ENCODE measurements at regions not wholly inside any gene's neighbourhood (a gene's known extent, or its start where the extent isn't known, plus 50 kb on each side); places are given as distances from the start of the nearest gene placed in this dataset.

GRCh38 chr3:194007592-194008337 is 128.2 kb upstream of the HES1 start:
- 86% methylated on average over 13 of the region's 13 CpGs; no CpG with 5 or more reads in 1 of the 2 experiments for WGBS, 2 experiments (ENCODE audit: extremely low coverage in 1 of 2, insufficient coverage in 1 of 2, insufficient read length in 1 of 2, insufficient replicate concordance in 2 of 2, low coverage in 1 of 2, low lambda C conversion rate in 2 of 2, missing lambda C conversion rate in 1 of 2)
- Histone ChIP-seq H3K36me3 (ENCODE audit: control insufficient read depth in 2 of 4, insufficient read depth in 4 of 4, low read length in 3 of 4) (no peaks in the 10 kb centered on the region), H3K9me3 (ENCODE audit: insufficient read depth in 2 of 2, low read depth in 1 of 2, low read length in 1 of 2) (no peaks in the 10 kb centered on the region), H3K79me2 (ENCODE audit: control insufficient read depth in 1 of 2, insufficient read depth in 2 of 2, low read length in 2 of 2) (no peaks in the 10 kb centered on the region), H2BK5ac (ENCODE audit: low read depth, low read length) (no peak overlapping the region), H4K20me1 (replicated peaks in 1 of 2; ENCODE audit: control insufficient read depth in 1 of 2, insufficient read depth in 2 of 2, low read length in 2 of 2) (no peaks in the 10 kb centered on the region), H3K4me1 (replicated peaks in 1 of 4; ENCODE audit: control insufficient read depth in 3 of 4, insufficient read depth in 4 of 4, low read length in 3 of 4) (peaks cover 6 to 17% (median 8%) of the 10 kb centered on the region in 4 experiments), H3K4me2 (ENCODE audit: insufficient read depth in 1 of 2, low read depth in 2 of 2, low read length in 2 of 2) (no peak overlapping the region), H3K14ac (ENCODE audit: insufficient read length) (no peak overlapping the region), H3K56ac (replicated peaks; ENCODE audit: insufficient read length, low read depth, low read length) (no peak overlapping the region), H4K5ac (ENCODE audit: insufficient read length, low read depth, low read length) (no peak overlapping the region), H2BK15ac (ENCODE audit: low read length) (no peak overlapping the region), H3K23me2 (ENCODE audit: low read depth, low read length) (no peaks in the 10 kb centered on the region; the same call in 1 of the 2 replicates), H2AFZ (ENCODE audit: low read length) (no peak overlapping the region), H3K27ac (ENCODE audit: low read depth, low read length) (no peak overlapping the region), H3K27me3 (replicated peaks in 1 of 4; ENCODE audit: control insufficient read depth in 3 of 4, extremely low read depth in 1 of 4, insufficient read depth in 3 of 4, low read length in 3 of 4) (peaks cover 0 to 8% (median 4%) of the 10 kb centered on the region in 4 experiments; a peak in 4 of 7 replicates), H4K91ac (replicated peaks; ENCODE audit: insufficient read length, low read length) (no peak overlapping the region), H3K18ac (ENCODE audit: extremely low read depth, low read length) (no peak overlapping the region), H3K23ac (ENCODE audit: insufficient read length) (no peak overlapping the region), H3K9ac (replicated peaks in 1 of 4; ENCODE audit: extremely low read depth in 1 of 4, low read depth in 3 of 4, low read length in 3 of 4) (no peak overlapping the region), H2BK120ac (replicated peaks; ENCODE audit: low read depth, low read length) (no peak overlapping the region), H4K8ac (ENCODE audit: extremely low read depth, insufficient read depth, low read length) (no peak overlapping the region), H3K4me3 (ENCODE audit: extremely low read depth in 1 of 4, insufficient read depth in 2 of 4, low read depth in 3 of 4, low read length in 4 of 4) (no peak overlapping the region), H2BK12ac (ENCODE audit: low read depth, low read length) (no peak overlapping the region), H2AK5ac (ENCODE audit: low read depth, low read length) (no peak overlapping the region), H3K79me1 (ENCODE audit: low read depth, low read length) (no peaks in the 10 kb centered on the region), H3K4ac (replicated peaks; ENCODE audit: insufficient read length, low read depth, low read length) (no peak overlapping the region), H2BK20ac (ENCODE audit: low read length) (no peak overlapping the region)
- no peak for DNase-seq (ENCODE audit: low read depth in 1 of 2, low spot score in 2 of 2)
- ChIA-PET POLR2A (ENCODE audit: partially characterized antibody) (no interaction called here), CTCF (ENCODE audit: partially characterized antibody) (interaction anchor here (1.2 to 1.9 kb wide), 4 partner anchors 7 to 39 kb away, joined by 4 to 7 read pairs (median 4); no protein-coding TSS in a partner anchor)
- FAIRE-seq = no peak
- TF ChIP-seq E2F6 (IDR thresholded peaks at IDR 0.05) = no peak
- no peak for TF ChIP-seq KDM5A (IDR thresholded peaks at IDR 0.05; ENCODE audit: low read length)
- no peak for TF ChIP-seq TEAD4 (IDR thresholded peaks at IDR 0.05; ENCODE audit: low read depth, low read length)
- no peak for TF ChIP-seq RBBP5 (IDR thresholded peaks at IDR 0.05; ENCODE audit: borderline replicate concordance, low read depth, low read length)
- TF ChIP-seq EP300 (IDR thresholded peaks at IDR 0.05; ENCODE audit: borderline replicate concordance in 1 of 2, low read depth in 2 of 2, low read length in 2 of 2) = no peak
- no peak for TF ChIP-seq CTCF (IDR thresholded peaks at IDR 0.05; ENCODE audit: control extremely low read depth in 1 of 3, insufficient read depth in 1 of 3, low read depth in 1 of 3, low read length in 3 of 3)
- no peak for TF ChIP-seq BACH1 (IDR thresholded peaks at IDR 0.05; ENCODE audit: low read length)
- TF ChIP-seq ASH2L (IDR thresholded peaks at IDR 0.05; ENCODE audit: low read length) = no peak
- TF ChIP-seq CHD1 (IDR thresholded peaks at IDR 0.05; ENCODE audit: low read depth, low read length) = no peak
- TF ChIP-seq EGR1 (IDR thresholded peaks at IDR 0.05; ENCODE audit: borderline replicate concordance, low read depth, low read length) = no peak

Data from H1 (cell line).